LNCAP (cell line): ENCODE measurements at regions not wholly inside any gene's neighbourhood (a gene's known extent, or its start where the extent isn't known, plus 50 kb on each side); places are given as distances from the start of the nearest gene placed in this dataset.

Source experiments
- CTCF ChIP-seq: fragments of 450-650 bp; IDR thresholded peaks from 2 replicates; pipeline ENCODE4 v1.5.1; 2017; ENCODE audit warnings: mild to moderate bottlenecking

GRCh38 chr12:84661786-84662185 lies 250.8 kb downstream of the SLC6A15 start:
- TF ChIP-seq CTCF = no peak

- no peak for TF ChIP-seq CTCF
Measured at GRCh38 chr12:84660139-84660538, 252.5 kb downstream of the SLC6A15 start.

GRCh38 chr12:84658877-84659276 lies 253.7 kb downstream of the SLC6A15 start:
- TF ChIP-seq CTCF = no peak

GRCh38 chr12:84656705-84657104 lies 255.9 kb downstream of the SLC6A15 start:
- TF ChIP-seq CTCF = no peak

GRCh38 chr12:84653482-84653881 lies 259.1 kb downstream of the SLC6A15 start:
- no peak for TF ChIP-seq CTCF

GRCh38 chr12:84648425-84648824 lies 264.2 kb downstream of the SLC6A15 start:
- no peak for TF ChIP-seq CTCF

- TF ChIP-seq CTCF = no peak
Measured at GRCh38 chr12:84644908-84645307, 267.7 kb downstream of the SLC6A15 start.

- TF ChIP-seq CTCF = no peak
Measured at GRCh38 chr12:84643993-84644392, 268.6 kb downstream of the SLC6A15 start.
